ENCODE measurements at regions not wholly inside any gene's neighbourhood (a gene's known extent, or its start where the extent isn't known, plus 50 kb on each side); places are given as distances from the start of the nearest gene placed in this dataset.
"Not testable (repeated sequence)": the region's sequence is repeated elsewhere in the genome, so short reads cannot be mapped to it uniquely, and the experiment has no call there.

DNA sequence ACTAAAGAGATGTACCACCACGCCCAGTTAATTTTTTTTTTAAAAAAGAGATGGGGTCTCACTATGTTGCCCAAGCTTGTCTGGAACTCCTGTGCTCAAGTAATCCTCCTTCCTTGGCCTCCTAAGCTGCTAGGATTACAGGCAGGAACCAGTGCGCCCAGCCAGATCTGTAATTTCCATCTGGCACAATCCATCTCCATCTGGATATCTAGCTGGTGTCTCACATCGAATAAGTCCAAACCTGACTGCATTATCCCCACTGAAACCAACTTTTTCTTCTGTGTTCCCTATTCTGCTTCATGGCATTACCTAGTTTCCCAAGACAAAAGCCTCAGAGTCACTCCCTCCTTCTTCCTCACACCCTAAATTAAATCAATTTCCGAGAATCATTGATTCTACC is 125.8 kb upstream of the TEX13C start:
- ChIA-PET POLR2A (no interaction called here), CTCF (no interaction called here)

DNA sequence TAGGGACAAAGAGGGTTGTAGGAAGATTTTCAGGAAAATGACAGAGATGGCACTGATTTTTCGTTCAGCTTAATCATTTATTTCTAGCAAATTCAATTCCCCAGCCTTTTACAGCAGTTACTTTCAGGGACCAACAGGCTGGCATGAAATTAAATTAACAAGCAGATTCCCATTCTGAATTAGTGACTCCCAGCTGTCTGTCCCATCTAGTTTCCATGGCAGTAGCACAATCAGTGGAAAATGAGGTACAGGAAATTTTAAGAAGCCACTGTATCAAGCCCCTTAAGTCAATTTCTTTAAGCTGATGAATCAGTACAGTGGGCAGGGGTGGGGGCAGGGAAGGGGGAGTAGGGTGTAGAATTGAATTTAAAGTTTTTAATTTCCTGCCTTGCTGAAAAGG is 121.1 kb upstream of the TEX13C start:
- ChIA-PET POLR2A (no interaction called here), CTCF (no interaction called here)

DNA sequence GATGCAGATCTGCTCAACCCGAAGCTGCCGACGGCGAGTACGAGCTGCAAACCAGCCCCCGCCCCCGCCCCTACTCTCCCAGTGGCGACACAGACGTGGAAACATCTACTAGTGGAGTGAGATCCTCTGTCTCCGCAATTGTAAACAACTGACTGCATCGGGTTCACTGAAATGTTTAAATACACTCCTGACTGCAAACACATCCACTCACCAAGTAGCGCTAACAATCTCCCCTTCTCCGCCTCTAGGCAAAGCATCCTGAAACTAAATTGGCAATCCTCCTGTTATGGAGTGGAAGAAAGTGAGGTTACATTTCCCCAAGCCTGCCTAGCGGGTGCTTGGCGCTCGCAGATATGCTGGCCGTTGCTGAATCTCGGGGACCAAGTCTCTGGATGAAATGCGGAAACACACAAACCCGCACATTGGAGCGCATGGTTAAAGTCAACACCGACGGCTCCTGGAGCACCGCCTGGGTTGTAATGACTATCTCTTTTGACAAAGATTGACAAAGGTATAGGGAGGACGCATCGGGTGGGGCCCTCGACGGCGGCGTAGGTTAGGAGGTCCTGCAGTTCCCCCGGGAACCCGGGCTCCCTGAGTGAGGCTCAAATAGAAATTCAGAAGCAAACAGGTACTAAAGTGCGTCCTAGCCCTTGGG is 117.0 kb upstream of the TEX13C start:
- ChIA-PET POLR2A (no interaction called here), CTCF (no interaction called here)

DNA sequence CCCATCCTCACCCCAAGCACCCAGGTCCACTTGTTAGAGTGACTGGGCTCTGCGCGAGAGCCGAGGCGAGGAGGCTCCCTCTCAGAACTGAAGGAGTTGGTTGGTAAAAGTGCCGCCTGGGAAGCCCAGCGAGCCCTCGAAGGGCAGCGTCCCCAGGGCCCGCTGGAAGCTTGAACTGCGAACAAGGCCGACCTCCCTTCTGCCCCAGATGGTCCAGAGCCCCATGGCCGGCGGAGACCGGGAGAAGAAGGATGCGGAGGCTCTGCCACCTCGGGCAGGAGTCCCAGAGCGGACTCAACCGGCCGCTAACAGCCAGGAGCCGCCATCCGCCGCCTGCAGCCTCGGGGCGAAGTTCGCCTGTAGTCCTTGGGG is 116.3 kb upstream of the TEX13C start:
- ChIA-PET POLR2A (no interaction called here), CTCF (no interaction called here)

DNA sequence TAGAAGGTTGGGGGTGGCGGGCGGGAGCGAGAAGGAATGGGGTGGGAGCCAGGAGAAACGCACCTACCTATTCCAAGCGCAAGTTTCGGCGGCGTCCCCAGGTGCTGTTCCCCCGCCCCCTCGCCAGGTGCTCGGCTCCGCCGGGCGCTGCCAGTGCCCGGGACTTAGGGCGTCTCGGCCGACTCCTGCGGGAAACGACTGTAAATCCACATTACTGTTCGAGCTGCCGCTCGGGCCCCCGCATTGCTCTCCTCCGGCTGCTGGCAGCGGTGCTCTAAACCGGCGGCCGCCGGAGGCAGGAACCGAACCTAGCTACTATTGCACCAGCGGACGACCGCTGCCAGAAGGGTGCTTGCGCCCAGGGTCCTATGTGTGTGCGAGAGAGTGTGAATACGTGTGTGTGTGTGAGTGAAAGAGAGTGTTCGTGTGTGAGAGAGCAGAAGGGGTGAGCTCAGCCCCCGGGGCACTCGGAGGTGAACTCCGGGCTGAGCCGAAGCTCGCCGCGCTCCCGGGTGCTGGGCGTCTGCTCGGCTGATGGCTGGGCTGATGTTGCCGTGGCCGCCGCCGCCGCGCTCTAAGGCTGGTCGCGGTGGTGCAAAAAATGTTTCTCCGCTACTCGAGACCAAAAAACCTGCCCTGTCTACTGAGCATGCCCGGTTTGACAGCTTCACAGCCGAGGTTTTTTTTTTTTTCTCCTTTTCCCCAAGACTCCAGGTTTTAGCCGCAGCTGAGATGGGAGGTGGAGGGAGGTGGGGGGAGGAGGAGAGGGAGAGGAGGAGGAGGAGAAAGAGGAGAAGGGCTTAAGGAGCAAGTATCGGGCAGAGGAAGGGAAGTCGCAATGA is 115.7 kb upstream of the TEX13C start:
- POLR2A ChIA-PET = no interaction called here
- CTCF ChIA-PET = no interaction called here

DNA sequence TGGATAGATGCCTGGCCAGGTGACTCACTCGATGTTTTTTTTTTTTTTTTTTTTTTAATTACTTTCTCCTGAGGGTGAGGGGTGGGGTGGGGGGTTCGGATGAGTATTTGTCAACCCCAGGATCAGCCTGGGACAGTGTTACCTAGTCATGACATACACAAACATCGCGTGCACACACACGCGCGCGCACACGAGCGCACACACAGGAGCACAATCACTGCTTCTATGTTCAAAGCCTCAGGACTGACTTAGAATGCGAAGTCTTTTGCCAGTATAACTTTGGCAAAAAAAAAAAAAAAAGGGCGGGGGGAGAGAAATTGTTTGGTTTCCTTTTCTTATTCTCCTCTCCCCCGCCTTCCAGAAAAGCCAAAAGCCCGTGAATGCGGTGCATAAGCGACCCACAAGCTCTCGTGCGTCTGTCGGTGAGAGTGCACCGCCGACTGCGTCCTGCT is 115.0 kb upstream of the TEX13C start:
- POLR2A ChIA-PET = no interaction called here
- CTCF ChIA-PET = interaction anchor here (0.7 kb wide), 1 partner anchor 799 kb away, joined by 3 read pairs; no protein-coding TSS in a partner anchor

DNA sequence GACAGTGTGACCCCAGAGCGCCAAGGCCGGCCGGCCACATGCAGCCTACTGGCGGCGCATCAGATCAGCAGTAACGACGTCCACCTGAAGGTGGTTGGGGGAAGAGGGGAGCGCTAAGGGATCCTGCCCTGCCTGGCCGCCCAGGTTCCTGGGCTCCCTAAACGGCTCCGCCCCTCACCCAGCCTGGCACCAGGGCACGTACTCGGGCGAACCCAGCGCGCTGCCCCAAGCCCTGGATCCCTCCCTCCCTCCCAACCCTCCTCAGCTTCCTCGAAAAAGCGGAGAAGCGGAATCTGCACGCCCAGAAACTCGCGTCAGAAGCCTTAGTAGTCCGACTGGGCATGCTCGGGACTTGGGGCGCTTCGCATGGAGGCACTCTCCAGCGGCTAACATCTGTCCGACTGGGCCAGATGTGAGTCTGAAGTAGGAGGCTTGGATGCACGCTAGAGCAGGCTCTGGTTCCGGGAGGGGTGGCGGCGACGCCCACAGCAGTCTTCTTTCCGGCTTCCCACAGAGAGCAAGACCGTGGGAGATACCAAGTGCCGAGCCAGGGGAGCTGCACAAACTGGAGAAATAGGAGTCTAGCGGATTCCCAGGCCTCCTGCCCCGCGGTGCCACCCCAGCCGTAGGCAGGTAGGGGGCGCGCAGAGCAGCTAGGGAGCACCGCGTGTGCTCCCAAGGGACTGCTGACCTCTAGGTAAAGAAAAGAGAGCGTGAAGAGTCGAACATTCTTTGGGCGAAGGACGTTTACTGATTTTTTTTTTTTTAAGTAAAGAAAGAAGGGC is 114.3 kb upstream of the TEX13C start:
- POLR2A ChIA-PET = no interaction called here

DNA sequence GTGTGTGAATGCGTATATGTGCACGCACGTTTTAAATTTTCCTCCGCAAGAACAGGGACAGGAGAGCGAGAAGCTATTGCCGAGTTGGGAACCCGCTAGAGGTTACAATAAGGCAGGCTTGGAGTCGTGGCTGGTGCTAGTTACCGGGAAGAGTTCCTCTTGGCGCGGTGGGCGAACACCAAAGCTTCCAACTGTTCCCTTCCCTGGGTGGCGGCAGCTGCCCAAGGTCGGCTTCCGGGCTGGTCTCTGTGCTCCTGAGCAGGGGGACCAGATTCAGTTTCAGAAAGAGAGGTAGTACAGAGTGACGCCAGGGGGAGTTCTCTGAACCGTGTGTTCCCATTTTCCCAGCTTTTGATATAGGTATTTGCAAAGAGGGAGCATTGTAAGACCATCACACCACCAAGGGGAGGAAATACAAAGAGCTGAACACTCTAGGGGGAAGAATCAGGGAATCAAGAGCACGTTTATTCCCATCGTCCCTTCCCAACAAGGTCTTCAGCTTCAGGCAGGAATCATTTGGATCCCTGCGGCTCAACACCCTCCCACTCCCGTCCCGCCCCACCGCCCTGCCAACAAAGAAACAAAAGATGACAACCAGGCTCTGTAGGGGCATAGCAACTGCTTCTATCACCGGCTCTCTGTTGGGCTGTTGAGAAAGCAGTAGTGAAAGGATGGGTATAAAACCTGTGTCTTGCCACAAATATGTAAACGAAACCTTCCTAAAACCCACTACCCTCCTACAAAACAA is 113.6 kb upstream of the TEX13C start:
- POLR2A ChIA-PET = no interaction called here
- CTCF ChIA-PET = no interaction called here

More for the DNA sequence above, 114.3 kb upstream of the TEX13C start:
- CTCF ChIA-PET = interaction anchor here (0.7 kb wide), 1 partner anchor 800 kb away, joined by 3 read pairs; no protein-coding TSS in a partner anchor

DNA sequence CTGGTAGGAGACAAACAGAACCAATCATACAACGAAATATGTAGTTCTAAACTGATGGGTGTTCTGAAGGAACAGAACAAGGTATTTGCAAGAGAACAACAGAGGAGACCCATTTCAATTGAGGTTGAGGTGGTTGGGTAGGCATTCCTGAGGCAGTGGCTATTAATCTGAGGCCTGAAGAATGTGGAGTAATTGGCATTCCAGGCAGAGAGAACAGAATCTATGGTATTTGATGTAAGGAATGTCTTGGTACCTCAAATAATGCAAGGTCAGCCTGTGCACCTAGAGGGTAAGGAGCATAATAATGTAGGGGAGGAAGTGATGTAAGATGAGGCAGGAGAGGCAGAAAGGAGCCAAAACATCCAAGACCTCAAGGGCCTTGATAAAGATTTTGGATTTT is 109.5 kb upstream of the TEX13C start:
- ChIA-PET POLR2A (no interaction called here), CTCF (no interaction called here)

DNA sequence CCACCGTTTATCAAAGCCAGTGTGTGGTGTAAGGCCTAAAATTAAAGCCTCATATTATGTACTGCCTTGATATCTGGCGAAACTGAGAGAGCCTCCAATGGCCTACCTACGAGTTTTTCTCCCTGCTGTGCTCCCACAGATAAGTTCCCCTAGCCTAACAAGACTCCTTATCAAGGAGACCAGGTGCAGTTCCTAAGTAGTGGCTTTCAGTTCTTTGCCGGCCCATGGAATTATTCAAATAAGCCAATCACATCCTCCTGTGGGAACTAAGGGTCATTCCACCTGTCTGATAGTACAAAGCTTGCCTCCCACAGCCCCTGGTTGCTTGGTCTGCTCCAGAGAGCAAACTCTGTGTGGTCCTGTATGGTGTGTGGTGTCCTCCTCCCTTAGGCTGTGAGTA is 99.8 kb upstream of the TEX13C start:
- CTCF ChIA-PET = no interaction called here

DNA sequence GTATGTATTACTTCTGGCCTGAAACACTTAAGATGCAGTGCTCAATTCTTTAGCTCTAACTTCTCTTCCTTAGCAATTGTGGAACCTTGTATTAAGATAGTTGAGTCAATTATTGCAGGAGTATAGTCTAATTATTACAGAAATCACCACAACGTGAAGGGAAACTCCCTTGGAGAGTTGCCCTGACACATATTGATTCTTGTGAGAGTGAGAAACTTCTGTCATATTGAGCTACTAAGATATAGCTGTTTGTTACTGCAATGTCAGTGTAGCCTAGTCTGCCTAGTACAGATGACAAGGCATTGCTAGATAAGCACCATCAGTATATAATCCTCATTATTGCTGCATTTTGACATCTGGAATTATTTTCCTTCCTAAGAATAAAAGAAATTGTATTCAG is 82.7 kb upstream of the TEX13C start:
- CTCF ChIA-PET = no interaction called here
- POLR2A ChIA-PET = no interaction called here

More for the DNA sequence above, 99.8 kb upstream of the TEX13C start:
- POLR2A ChIA-PET = no interaction called here

DNA sequence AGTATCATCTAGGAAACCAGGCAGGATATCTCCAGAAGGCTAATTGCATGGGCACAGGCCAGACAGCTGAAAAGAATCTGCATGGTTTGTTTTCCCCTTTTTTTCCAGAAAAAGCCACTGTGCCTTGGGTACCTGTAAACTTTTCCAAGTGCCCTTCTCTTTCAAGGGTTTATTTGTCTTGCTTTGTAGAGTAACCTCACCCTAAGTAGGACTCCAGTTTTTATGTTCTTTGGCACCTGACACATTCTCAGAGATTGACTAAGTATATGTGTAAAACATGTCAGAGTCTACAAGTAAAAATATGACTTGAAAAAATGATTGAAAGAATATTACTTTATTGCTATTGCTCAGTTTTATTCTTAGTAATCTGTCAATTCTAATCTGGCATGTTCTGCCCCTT is 70.7 kb upstream of the TEX13C start:
- CTCF ChIA-PET = no interaction called here

DNA sequence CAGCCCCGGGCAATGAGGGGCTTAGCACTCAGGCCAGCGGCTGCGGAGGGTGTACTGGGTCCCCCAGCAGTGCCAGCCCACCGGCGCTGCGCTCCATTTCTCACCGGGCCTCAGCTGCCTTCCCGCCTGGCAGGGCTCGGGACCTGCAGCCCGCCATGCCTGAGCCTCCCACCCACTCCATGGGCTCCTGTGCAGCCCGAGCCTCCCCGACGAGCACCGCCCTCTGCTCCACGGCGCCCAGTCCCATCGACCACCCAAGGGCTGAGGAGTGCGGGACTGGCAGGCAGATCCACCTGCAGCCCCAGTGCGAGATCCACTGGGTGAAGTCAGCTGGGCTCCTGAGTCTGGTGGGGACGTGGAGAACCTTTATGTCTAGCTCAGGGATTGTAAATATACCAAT is 63.9 kb upstream of the TEX13C start:
- POLR2A ChIA-PET, CTCF ChIA-PET: not testable (repeated sequence)

More for the DNA sequence above, 70.7 kb upstream of the TEX13C start:
- POLR2A ChIA-PET = no interaction called here

DNA sequence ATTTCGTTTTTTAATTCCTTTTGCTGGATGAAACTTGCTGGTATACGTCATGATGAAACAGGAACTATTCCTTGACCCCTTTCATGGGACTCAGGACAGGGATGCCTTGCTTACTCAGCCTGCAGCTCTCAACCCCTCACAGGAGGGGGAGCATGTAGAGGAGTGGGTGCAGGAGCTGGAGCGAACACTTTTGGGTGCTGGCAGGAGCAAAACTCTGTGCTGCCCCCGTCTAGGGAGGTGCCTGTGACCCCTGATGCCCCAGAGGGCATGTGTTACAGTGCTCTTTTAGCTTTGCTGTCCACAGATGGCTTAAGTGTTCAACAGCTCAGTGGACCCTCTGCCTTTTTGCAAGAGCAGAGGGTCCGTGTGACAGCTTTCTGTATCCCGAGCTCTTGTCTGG is 56.8 kb upstream of the TEX13C start:
- ChIA-PET CTCF (no interaction called here), POLR2A (no interaction called here)

DNA sequence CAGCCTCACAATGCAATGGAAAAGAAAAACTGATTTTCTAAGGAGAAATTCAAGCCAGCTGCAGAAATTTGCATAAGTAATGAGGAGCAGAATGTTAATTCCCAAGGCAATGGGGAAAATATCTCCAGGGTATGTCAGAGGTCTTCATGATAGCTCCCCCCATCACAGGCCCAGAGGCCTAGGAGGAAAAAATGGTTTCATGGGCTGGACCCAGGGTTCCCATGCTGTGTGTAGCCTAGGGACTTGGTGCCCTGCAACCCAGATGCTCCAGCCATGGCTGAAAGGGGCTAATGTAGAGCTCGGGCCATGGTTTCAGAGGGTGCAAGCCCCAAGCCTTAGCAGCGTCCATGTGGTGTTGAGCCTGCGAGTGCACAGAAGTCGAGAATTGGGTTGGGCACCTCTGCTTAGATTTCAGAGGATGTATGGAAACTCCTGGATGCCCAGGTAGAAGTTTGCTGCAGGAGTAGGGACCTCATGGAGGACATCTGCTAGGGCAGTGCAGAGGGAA is 53.5 kb upstream of the TEX13C start:
- ChIA-PET CTCF (no interaction called here), POLR2A (no interaction called here)

Data from activated CD8-positive, alpha-beta memory T cell treated with anti-CD3 and anti-CD28 coated beads for 36 hours (primary cell).